OCI-LY3 (cell line): ENCODE measurements at regions not wholly inside any gene's neighbourhood (a gene's known extent, or its start where the extent isn't known, plus 50 kb on each side); places are given as distances from the start of the nearest gene placed in this dataset.

ENCODE experiments used
- H2AFZ ChIP-seq: fragments of 200-600, 300-600 bp; shearing (Covaris generic); 2 replicates; pipeline ENCODE4 v1.6.0; 2014; ENCODE audit warnings: antibody characterized with exemption, low read depth, low read length
- H3K27ac ChIP-seq: fragments of 200-600, 300-600 bp; sonication (generic); 2 replicates; pipeline ENCODE4 v1.5.1; 2014; ENCODE audit warnings: mild to moderate bottlenecking, low read length, moderate library complexity, mixed read lengths
- H3K27me3 ChIP-seq: fragments of 200-600, 300-600 bp; sonication (generic); 2 replicates; pipeline ENCODE4 v1.6.1; 2014; ENCODE audit warnings: low read depth, low read length, mixed read lengths
- H3K36me3 ChIP-seq: fragments of 200-600, 300-600 bp; sonication (generic); replicated peaks from 2 replicates; pipeline ENCODE3; 2014; ENCODE audit warnings: low read depth, low read length, mixed read lengths
- H3K4me1 ChIP-seq: fragments of 300-600, 200-600 bp; sonication (generic); 2 replicates; pipeline ENCODE4 v1.6.1; 2014; ENCODE audit warnings: low read length, mixed read lengths
- H3K4me2 ChIP-seq: fragments of 200-600, 300-600 bp; sonication (generic); 2 replicates; pipeline ENCODE4 v1.6.1; 2014; ENCODE audit warnings: low read length, mixed read lengths
- H3K4me3 ChIP-seq: fragments of 300-600, 200-600 bp; sonication (generic); 2 replicates; pipeline ENCODE4 v1.5.1; 2014; ENCODE audit warnings: antibody characterized with exemption, mild to moderate bottlenecking, low read length, moderate library complexity
- H3K79me2 ChIP-seq: fragments of 300-600, 200-600 bp; shearing (Covaris generic); 2 replicates; pipeline ENCODE4 v1.6.1; 2014; ENCODE audit warnings: mild to moderate bottlenecking, low read length, mixed read lengths
- H3K9ac ChIP-seq: fragments of 300-600, 200-600 bp; shearing (Covaris generic); 2 replicates; pipeline ENCODE4 v1.6.0; 2014; ENCODE audit warnings: mild to moderate bottlenecking, low read length, moderate library complexity
- H3K9me3 ChIP-seq: fragments of 200-600, 300-600 bp; shearing (Covaris generic); 2 replicates; pipeline ENCODE4 v1.6.1; 2014; ENCODE audit warnings: low read length, mixed read lengths; ENCODE audit not compliant: insufficient read depth
- H4K20me1 ChIP-seq: fragments of 200-600, 300-600 bp; sonication (generic); 2 replicates; pipeline ENCODE4 v1.6.1; 2016; ENCODE audit warnings: low read length, mixed read lengths; ENCODE audit not compliant: insufficient read depth
- EZH2phosphoT487 ChIP-seq: fragments of 200-600 bp; shearing (Covaris generic); IDR thresholded peaks from 2 replicates; pipeline ENCODE4 v1.6.1; 2018; ENCODE audit warnings: antibody characterized with exemption, mixed run types, low read depth
- TF ChIP-seq, protein P1 (sequence below): fragments of 200-600, 300-600 bp; sonication (generic); IDR thresholded peaks from 2 replicates; pipeline ENCODE4 v1.5.1; 2014; ENCODE audit warnings: antibody characterized with exemption, low read length, low read depth

DNA sequence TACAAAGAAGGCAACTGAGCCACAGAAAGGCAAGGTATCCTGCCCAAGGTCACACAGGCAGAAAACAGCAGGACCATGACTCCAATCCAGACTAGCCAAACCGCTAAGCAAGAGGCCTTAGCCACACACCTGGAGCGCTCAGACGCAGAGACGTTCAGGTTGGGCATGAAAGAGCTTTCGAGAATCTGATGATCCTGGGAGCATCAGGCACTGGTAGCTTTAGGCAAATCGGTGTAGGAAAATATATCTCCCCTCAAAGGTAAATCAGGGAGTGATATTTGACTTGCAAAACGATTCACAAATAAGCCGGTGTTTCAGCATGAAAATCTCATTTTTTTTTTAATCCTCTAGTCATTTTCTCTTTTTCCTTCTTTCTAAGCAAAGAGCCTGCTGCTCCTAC is 279.0 kb downstream of the MRTFB start:
- H3K4me3 ChIP-seq, result no peak overlapping the region
- H3K4me1 ChIP-seq, result peaks cover 25% of the 10 kb centered on the region
- H2AFZ ChIP-seq, result no peak overlapping the region
- no peaks in the 10 kb centered on the region for H4K20me1 ChIP-seq
- H3K79me2 ChIP-seq, result no peaks in the 10 kb centered on the region
- no peaks in the 10 kb centered on the region for H3K36me3 ChIP-seq
- H3K27ac ChIP-seq, result no peak overlapping the region
- TF ChIP-seq, protein P1, sequence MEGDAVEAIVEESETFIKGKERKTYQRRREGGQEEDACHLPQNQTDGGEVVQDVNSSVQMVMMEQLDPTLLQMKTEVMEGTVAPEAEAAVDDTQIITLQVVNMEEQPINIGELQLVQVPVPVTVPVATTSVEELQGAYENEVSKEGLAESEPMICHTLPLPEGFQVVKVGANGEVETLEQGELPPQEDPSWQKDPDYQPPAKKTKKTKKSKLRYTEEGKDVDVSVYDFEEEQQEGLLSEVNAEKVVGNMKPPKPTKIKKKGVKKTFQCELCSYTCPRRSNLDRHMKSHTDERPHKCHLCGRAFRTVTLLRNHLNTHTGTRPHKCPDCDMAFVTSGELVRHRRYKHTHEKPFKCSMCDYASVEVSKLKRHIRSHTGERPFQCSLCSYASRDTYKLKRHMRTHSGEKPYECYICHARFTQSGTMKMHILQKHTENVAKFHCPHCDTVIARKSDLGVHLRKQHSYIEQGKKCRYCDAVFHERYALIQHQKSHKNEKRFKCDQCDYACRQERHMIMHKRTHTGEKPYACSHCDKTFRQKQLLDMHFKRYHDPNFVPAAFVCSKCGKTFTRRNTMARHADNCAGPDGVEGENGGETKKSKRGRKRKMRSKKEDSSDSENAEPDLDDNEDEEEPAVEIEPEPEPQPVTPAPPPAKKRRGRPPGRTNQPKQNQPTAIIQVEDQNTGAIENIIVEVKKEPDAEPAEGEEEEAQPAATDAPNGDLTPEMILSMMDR, result no peak
- no peak for TF ChIP-seq EZH2phosphoT487
- H3K27me3 ChIP-seq, result peaks cover 9% of the 10 kb centered on the region; the same call in 1 of the 2 replicates
- H3K9ac ChIP-seq, result no peak overlapping the region
- H3K9me3 ChIP-seq, result no peaks in the 10 kb centered on the region
- H3K4me2 ChIP-seq, result peak overlapping the region; percentile 25

DNA sequence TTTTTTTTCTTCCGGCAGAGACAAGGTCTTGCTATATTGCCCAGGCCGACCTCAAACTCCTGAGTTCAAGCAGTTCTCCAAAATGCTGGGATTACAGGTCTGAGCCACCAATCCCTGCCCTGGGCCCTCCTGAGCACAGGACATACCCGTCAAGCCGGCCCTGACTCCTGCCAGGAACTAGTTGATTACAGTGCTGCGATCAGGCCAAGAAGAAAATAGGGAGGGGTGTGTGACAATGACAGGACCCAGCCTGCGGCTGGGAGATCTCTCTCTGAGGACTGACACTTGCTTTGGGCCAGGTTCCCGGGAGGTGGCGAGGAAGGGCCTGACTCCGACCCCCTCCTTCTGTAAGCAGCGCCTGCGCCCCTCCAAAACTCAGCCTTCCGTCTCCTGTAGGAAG is 276.6 kb downstream of the MRTFB start:
- Histone ChIP-seq H3K27me3 (peaks cover 5% of the 10 kb centered on the region; the same call in 1 of the 2 replicates), H3K36me3 (no peaks in the 10 kb centered on the region), H3K4me1 (peaks cover 14% of the 10 kb centered on the region), H3K27ac (no peak overlapping the region), H3K9me3 (no peaks in the 10 kb centered on the region), H2AFZ (no peak overlapping the region), H3K79me2 (no peaks in the 10 kb centered on the region), H3K9ac (no peak overlapping the region), H3K4me2 (no peak overlapping the region), H4K20me1 (no peaks in the 10 kb centered on the region), H3K4me3 (no peak overlapping the region)
- TF ChIP-seq, protein P1, result no peak

DNA sequence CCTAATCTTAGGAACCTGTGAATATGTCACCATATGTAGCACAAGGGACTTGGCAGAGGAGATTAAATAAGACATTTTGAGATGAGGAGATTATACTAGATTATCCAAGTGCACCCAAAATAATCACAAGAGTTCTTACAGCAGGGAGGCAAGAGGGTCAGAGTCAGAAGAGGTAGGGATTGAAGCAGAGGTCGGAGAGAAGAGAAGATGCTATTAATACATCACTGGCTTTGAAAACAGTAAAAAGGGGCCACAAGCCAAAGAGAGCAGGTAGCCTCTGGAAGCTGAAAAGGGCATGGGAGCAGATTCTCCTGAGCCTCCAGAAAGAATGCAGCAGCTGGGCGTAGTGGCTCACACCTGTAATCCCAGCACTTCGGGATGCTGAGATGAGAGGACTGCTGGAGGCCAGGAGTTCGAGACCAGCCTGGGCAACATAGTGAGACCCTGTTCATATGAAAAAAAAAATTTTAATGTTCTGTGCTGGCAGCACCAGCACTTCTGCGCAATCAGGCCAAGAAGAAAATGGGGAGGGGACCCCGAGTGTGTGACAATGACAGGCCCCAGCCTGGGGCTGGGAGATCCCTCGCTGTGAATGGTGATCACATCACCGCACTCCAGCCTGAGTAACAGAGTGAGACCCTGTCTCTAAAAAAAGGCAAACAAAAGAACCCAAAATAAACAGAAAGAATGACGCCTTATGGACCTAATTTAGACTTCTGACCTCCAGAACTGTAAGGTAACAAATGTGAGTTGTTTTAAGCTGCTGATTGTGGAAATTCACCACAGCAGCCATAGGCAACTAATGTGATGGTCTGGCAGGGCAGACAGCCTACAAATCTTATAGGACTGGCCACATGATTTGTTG is 275.4 kb downstream of the MRTFB start:
- Histone ChIP-seq H3K27me3 (peaks cover 1% of the 10 kb centered on the region; the same call in 1 of the 2 replicates), H3K4me1 (peaks cover 14% of the 10 kb centered on the region), H4K20me1 (no peaks in the 10 kb centered on the region), H3K27ac (no peak overlapping the region), H3K9me3 (no peaks in the 10 kb centered on the region), H3K36me3 (no peaks in the 10 kb centered on the region), H3K4me3 (no peak overlapping the region), H2AFZ (no peak overlapping the region), H3K9ac (no peak overlapping the region), H3K79me2 (no peaks in the 10 kb centered on the region), H3K4me2 (no peak overlapping the region)
- TF ChIP-seq EZH2phosphoT487, result no peak
- TF ChIP-seq, protein P1, result no peak

DNA sequence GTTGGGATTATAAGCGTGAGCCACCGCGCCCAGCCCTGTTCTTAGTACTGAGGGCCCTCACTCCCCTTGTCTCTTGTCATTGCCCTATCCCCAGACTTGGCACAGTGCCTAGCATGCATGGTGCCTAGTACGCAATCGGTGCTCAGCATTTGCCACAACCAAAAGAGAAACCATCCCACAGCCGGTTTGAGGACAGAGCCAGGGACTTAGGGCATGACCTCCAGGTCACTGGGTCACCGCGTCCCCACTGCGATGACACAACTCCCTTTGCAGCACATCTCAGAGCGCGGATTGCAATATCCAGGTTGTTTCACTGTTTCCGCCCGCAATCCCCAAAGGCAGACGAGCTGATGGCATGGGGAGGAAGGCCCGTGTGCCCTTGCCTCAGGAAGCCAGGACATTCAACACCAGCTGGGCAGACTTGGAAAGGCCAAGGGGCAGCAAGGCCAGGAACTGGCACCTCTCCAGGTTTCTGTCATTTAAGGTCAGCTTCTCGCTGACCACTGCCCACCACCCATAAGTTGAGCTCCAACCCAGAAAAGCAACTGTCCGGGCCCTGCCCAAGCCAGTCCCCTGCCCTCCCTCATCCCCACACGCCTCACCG is 274.5 kb downstream of the MRTFB start:
- Histone ChIP-seq H3K9me3 (no peaks in the 10 kb centered on the region), H3K27me3 (no peaks in the 10 kb centered on the region; the same call in 1 of the 2 replicates), H3K36me3 (no peaks in the 10 kb centered on the region), H3K4me3 (no peak overlapping the region), H3K9ac (no peak overlapping the region), H3K4me1 (peaks cover 9% of the 10 kb centered on the region), H3K79me2 (no peaks in the 10 kb centered on the region), H3K4me2 (no peak overlapping the region), H4K20me1 (no peaks in the 10 kb centered on the region), H3K27ac (no peak overlapping the region), H2AFZ (no peak overlapping the region)
- no peak for TF ChIP-seq EZH2phosphoT487
- TF ChIP-seq, protein P1, result no peak
